GM12891 (cell line): ENCODE measurements at regions not wholly inside any gene's neighbourhood (a gene's known extent, or its start where the extent isn't known, plus 50 kb on each side); places are given as distances from the start of the nearest gene placed in this dataset.

Experiments used
- POLR2A ChIP-seq: IDR thresholded peaks from 2 replicates; pipeline ENCODE4 v1.6.1; 2011; ENCODE audit warnings: low read depth, low read length, control low read depth
- POLR2AphosphoS5 ChIP-seq: IDR thresholded peaks from 2 replicates; pipeline ENCODE4 v1.6.1; 2011; ENCODE audit warnings: low read depth, low read length, control low read depth
- TAF1 ChIP-seq: IDR thresholded peaks from 2 replicates; pipeline ENCODE4 v1.6.1; 2011; ENCODE audit warnings: low read depth, low read length, control low read depth

DNA sequence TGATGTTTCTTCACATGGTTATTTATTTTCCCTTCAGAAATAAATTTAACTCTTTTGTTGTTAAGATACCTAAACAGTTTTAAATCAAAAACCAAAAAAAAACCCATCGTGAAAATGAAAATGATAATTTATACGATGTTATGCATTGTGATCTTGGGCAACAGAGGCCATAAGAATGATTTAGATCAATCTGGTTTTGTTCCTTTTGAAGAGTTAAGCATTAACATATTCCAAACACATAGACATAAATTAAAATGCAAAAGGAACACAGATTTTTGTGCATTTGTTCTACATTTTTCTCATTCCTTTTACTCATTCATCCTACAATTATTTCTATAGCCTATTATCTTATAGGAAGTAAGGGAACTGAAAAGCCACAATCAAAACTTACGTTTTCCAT lies 226.1 kb upstream of the SEMA3D start:
- TF ChIP-seq POLR2A (no peak), TAF1 (no peak), POLR2AphosphoS5 (no peak)
